Umbilical cord (tissue), 1 donor: ENCODE measurements at regions not wholly inside any gene's neighbourhood (a gene's known extent, or its start where the extent isn't known, plus 50 kb on each side); places are given as distances from the start of the nearest gene placed in this dataset.
"Not testable (repeated sequence)": the region's sequence is repeated elsewhere in the genome, so short reads cannot be mapped to it uniquely, and the experiment has no call there.

ENCODE experiments used
- DNase-seq: peaks from one replicate; pipeline ENCODE4 v3.0.0-alpha.2; 2015; ENCODE audit warnings: low spot score

GRCh38 chr11:49442669-49443068 is 234.3 kb upstream of the FOLH1 start:
- DNase-seq, result no peak

- DNase-seq, result not testable (repeated sequence)
Measured at GRCh38 chr11:49439901-49440300, 231.5 kb upstream of the FOLH1 start.

- DNase-seq, result not testable (repeated sequence)
Measured at GRCh38 chr11:49434308-49434707, 225.9 kb upstream of the FOLH1 start.

GRCh38 chr11:49432242-49432848 is 223.9 kb upstream of the FOLH1 start:
- DNase-seq, result no peak

- DNase-seq, result no peak
Measured at GRCh38 chr11:49424136-49424535, 215.7 kb upstream of the FOLH1 start.

- DNase-seq, result not testable (repeated sequence)
Measured at GRCh38 chr11:49418877-49419276, 210.5 kb upstream of the FOLH1 start.

- no peak for DNase-seq
Measured at GRCh38 chr11:49405743-49406142, 197.3 kb upstream of the FOLH1 start.

GRCh38 chr11:49395789-49396188 is 187.4 kb upstream of the FOLH1 start:
- not testable (repeated sequence) for DNase-seq

- DNase-seq, result not testable (repeated sequence)
Measured at GRCh38 chr11:49390362-49390761, 182.0 kb upstream of the FOLH1 start.

- DNase-seq, result not testable (repeated sequence)
Measured at GRCh38 chr11:49389149-49389548, 180.7 kb upstream of the FOLH1 start.

GRCh38 chr11:49384371-49384770 is 176.0 kb upstream of the FOLH1 start:
- DNase-seq, result not testable (repeated sequence)

GRCh38 chr11:49377978-49378377 is 169.6 kb upstream of the FOLH1 start:
- DNase-seq, result no peak

GRCh38 chr11:49373866-49374265 is 165.5 kb upstream of the FOLH1 start:
- not testable (repeated sequence) for DNase-seq

- not testable (repeated sequence) for DNase-seq
Measured at GRCh38 chr11:49373385-49373784, 165.0 kb upstream of the FOLH1 start.

GRCh38 chr11:49372137-49372536 is 163.7 kb upstream of the FOLH1 start:
- peak; percentile 10 for DNase-seq

GRCh38 chr11:49368556-49368955 is 160.2 kb upstream of the FOLH1 start:
- not testable (repeated sequence) for DNase-seq

GRCh38 chr11:49365375-49365774 is 157.0 kb upstream of the FOLH1 start:
- not testable (repeated sequence) for DNase-seq

- DNase-seq, result not testable (repeated sequence)
Measured at GRCh38 chr11:49362994-49363393, 154.6 kb upstream of the FOLH1 start.

- DNase-seq, result not testable (repeated sequence)
Measured at GRCh38 chr11:49354536-49354935, 146.1 kb upstream of the FOLH1 start.

- DNase-seq, result not testable (repeated sequence)
Measured at GRCh38 chr11:49352868-49353267, 144.5 kb upstream of the FOLH1 start.

GRCh38 chr11:49346627-49347026 is 138.2 kb upstream of the FOLH1 start:
- not testable (repeated sequence) for DNase-seq

GRCh38 chr11:49328485-49329186 is 120.2 kb upstream of the FOLH1 start:
- DNase-seq, result not testable (repeated sequence)

- DNase-seq, result not testable (repeated sequence)
Measured at GRCh38 chr11:49327766-49328165, 119.4 kb upstream of the FOLH1 start.
